SK-N-SH (cell line): ENCODE measurements at regions not wholly inside any gene's neighbourhood (a gene's known extent, or its start where the extent isn't known, plus 50 kb on each side); places are given as distances from the start of the nearest gene placed in this dataset.
A peak's percentile ranks its signal among the peaks of the same experiment; 100 is the strongest.

Experiments
- CTCF ChIA-PET: fragments of 300-600, 350-600 bp; formaldehyde crosslinking; extraction: SDS; loops from one replicate; lab custom pipeline; 2021; lab: Yijun Ruan, JAX
- POLR2A ChIA-PET: fragments of 350-600 bp; sonication (Branson Sonifier 250); formaldehyde crosslinking; extraction: SDS; loops from one replicate; lab custom pipeline; 2020; ENCODE audit warnings: antibody characterized with exemption, inconsistent platforms; lab: Yijun Ruan, JAX
- DNase-seq: peaks from one replicate; pipeline ENCODE4 v3.0.0; 2012
- H2AFZ ChIP-seq: fragments of 200-600 bp; sonication (generic); 2 replicates; pipeline ENCODE4 v1.8.1; 2016; ENCODE audit warnings: antibody characterized with exemption, mild to moderate bottlenecking, low read depth
- H3F3A ChIP-seq: fragments of 200-600 bp; sonication (generic); replicated peaks from 2 replicates; pipeline ENCODE3; 2016; ENCODE audit warnings: antibody characterized with exemption, mild to moderate bottlenecking; ENCODE audit not compliant: insufficient read depth
- H3K27ac ChIP-seq, 2 experiments: fragments of 200-500 bp in 1 of 2; fragments of 200-600 bp in 1 of 2; sonication (Bioruptor generic) in 1 of 2; sonication (generic), shearing (Covaris generic) in 1 of 2; 2 replicates each; pipeline versions ENCODE4 v1.5.1 to v1.6.1; 2014 to 2016; ENCODE audit warnings: low read depth in 2 of 2, inconsistent platforms in 1 of 2, low read length in 1 of 2, mild to moderate bottlenecking in 1 of 2, mixed read lengths in 1 of 2
- H3K27me3 ChIP-seq: fragments of 200-600 bp; sonication (generic), shearing (Covaris generic); 2 replicates; pipeline ENCODE4 v1.6.1; 2016; ENCODE audit warnings: mixed run types; ENCODE audit not compliant: insufficient read depth
- H3K36me3 ChIP-seq, 2 experiments: fragments of 200-500 bp in 1 of 2; fragments of 200-600 bp in 1 of 2; sonication (Bioruptor generic) in 1 of 2; sonication (generic) in 1 of 2; replicated peaks in 1 of 2; 2 replicates each; pipeline versions ENCODE3 to v1.5.1; 2014 to 2016; ENCODE audit warnings: low read length in 1 of 2, mild to moderate bottlenecking in 1 of 2; ENCODE audit not compliant: insufficient read depth in 2 of 2, control insufficient read depth in 1 of 2
- H3K4me1 ChIP-seq, 2 experiments: fragments of 200-500 bp in 1 of 2; fragments of 200-600 bp in 1 of 2; sonication (Bioruptor generic) in 1 of 2; sonication (generic), shearing (Covaris generic) in 1 of 2; 2 replicates each; pipeline versions ENCODE4 v1.5.1 to v1.6.1; 2014 to 2016; ENCODE audit warnings: low read depth in 1 of 2, low read length in 1 of 2, mixed run types in 1 of 2; ENCODE audit not compliant: insufficient read depth in 2 of 2, control insufficient read depth in 1 of 2
- H3K4me2 ChIP-seq: fragments of 200-600 bp; sonication (generic), shearing (Covaris generic); 2 replicates; pipeline ENCODE4 v1.6.1; 2017; ENCODE audit warnings: mixed run types
- H3K4me3 ChIP-seq, 2 experiments: fragments of 200-500 bp in 1 of 2; fragments of 200-600 bp in 1 of 2; sonication (Bioruptor generic) in 1 of 2; sonication (generic), shearing (Covaris generic) in 1 of 2; 2 replicates each; pipeline versions ENCODE4 v1.5.1 to v1.8.1; 2014 to 2016; ENCODE audit warnings: low read depth in 2 of 2, inconsistent platforms in 1 of 2, low read length in 1 of 2, mild to moderate bottlenecking in 1 of 2, mixed read lengths in 1 of 2, moderate library complexity in 1 of 2
- H3K79me2 ChIP-seq: fragments of 200-600 bp; sonication (generic); 2 replicates; pipeline ENCODE4 v1.8.1; 2017; ENCODE audit warnings: mild to moderate bottlenecking; ENCODE audit not compliant: insufficient read depth
- H3K9ac ChIP-seq: fragments of 200-600 bp; sonication (generic); 2 replicates; pipeline ENCODE4 v1.6.1; 2017; ENCODE audit warnings: mixed run types
- H3K9me2 ChIP-seq: fragments of 200-600 bp; sonication (generic); 2 replicates; pipeline ENCODE4 v1.6.1; 2017; ENCODE audit warnings: mixed run types
- H3K9me3 ChIP-seq: fragments of 200-600 bp; sonication (generic); 2 replicates; pipeline ENCODE4 v1.6.1; 2017; ENCODE audit warnings: mixed run types, mild to moderate bottlenecking, moderate library complexity
- H4K20me1 ChIP-seq: fragments of 200-600 bp; sonication (generic); 2 replicates; pipeline ENCODE4 v1.6.1; 2017; ENCODE audit warnings: mild to moderate bottlenecking, mixed run types; ENCODE audit not compliant: insufficient read depth
- CHD2 ChIP-seq: fragments of 150-350 bp; IDR thresholded peaks from 2 replicates; pipeline ENCODE4 v1.6.1; 2018; ENCODE audit warnings: low read length; ENCODE audit not compliant: partially characterized antibody
- FOSL2 ChIP-seq: IDR thresholded peaks from 2 replicates; pipeline ENCODE4 v1.4.0; 2012; ENCODE audit warnings: low read depth, mild to moderate bottlenecking, moderate library complexity, borderline replicate concordance
- GABPA ChIP-seq: IDR thresholded peaks from 2 replicates; pipeline ENCODE4 v1.4.0; 2012; ENCODE audit warnings: low read depth, mild to moderate bottlenecking
- MEF2A ChIP-seq: IDR thresholded peaks from 2 replicates; pipeline ENCODE4 v1.4.0; 2012; ENCODE audit warnings: low read depth, borderline replicate concordance
- MXI1 ChIP-seq: IDR thresholded peaks from 2 replicates; pipeline ENCODE4 v1.6.1; 2012; ENCODE audit warnings: mild to moderate bottlenecking, low read depth, low read length, improper control_type of control experiment
- NFIC ChIP-seq: IDR thresholded peaks from 2 replicates; pipeline ENCODE4 v1.4.0; 2012; ENCODE audit warnings: borderline replicate concordance
- POLR2AphosphoS5 ChIP-seq: IDR thresholded peaks from 2 replicates; pipeline ENCODE4 v1.6.1; 2012; ENCODE audit warnings: low read depth, low read length
- RFX5 ChIP-seq: IDR thresholded peaks from 2 replicates; pipeline ENCODE4 v1.6.1; 2012; ENCODE audit warnings: mild to moderate bottlenecking, improper control_type of control experiment, low read length
- SIN3A ChIP-seq: IDR thresholded peaks from 2 replicates; pipeline ENCODE4 v1.6.1; 2012; ENCODE audit warnings: low read depth, mild to moderate bottlenecking, low read length, moderate library complexity, borderline replicate concordance
- SMC3 ChIP-seq: IDR thresholded peaks from 2 replicates; pipeline ENCODE4 v1.6.1; 2012; ENCODE audit warnings: low read depth, low read length, improper control_type of control experiment
- TCF12 ChIP-seq: IDR thresholded peaks from 2 replicates; pipeline ENCODE4 v1.4.0; 2012
- YY1 ChIP-seq: IDR thresholded peaks from 2 replicates; pipeline ENCODE4 v1.4.0; 2012; ENCODE audit warnings: low read depth, mild to moderate bottlenecking
- WGBS: methylation state at CpG from one replicate; pipeline ENCODE4 v1.1.6; 2017; ENCODE audit warnings: low lambda C conversion rate; 5-methylcytosine and 5-hydroxymethylcytosine counted together
- TF ChIP-seq, protein P1 (sequence below): IDR thresholded peaks from 2 replicates; pipeline ENCODE4 v1.6.1; 2012; ENCODE audit warnings: mild to moderate bottlenecking, low read depth, low read length, moderate library complexity
- TF ChIP-seq, protein P2 (sequence below): IDR thresholded peaks from 2 replicates; pipeline ENCODE4 v1.4.0; 2012; ENCODE audit warnings: low read depth, borderline replicate concordance
- TF ChIP-seq, protein P3 (sequence below): fragments of 150-350 bp; IDR thresholded peaks from 2 replicates; pipeline ENCODE4 v1.6.1; 2017; ENCODE audit warnings: antibody characterized with exemption, low read length, low read depth, borderline replicate concordance
- TF ChIP-seq, protein P4 (sequence below): IDR thresholded peaks from 2 replicates; pipeline ENCODE4 v1.4.0; 2012; ENCODE audit warnings: low read depth, borderline replicate concordance
- TF ChIP-seq, protein P5 (sequence below): fragments of 150-350 bp; IDR thresholded peaks from 2 replicates; pipeline ENCODE4 v1.6.1; 2016; ENCODE audit warnings: mild to moderate bottlenecking, low read depth, low read length

DNA sequence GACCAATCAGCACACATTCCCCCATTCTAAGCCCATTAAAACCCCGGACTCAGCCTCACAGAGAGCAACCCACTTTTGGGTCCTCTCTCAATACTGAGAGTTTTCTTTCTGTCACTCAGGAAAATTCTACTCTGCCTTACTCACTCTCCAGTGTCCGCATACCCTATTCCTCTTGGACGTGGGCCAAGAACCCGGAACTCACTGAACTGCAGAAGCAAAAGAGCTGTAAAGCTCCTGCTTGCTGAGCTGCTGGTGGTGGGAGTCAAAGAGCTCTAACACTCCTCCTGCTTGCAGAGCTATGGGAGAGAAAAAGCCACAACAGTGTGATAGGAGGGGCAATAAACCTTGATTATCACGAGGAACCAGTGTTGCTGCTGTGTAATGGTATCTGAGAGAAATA, 386.9 kb downstream of the POM121L12 start:
- Histone ChIP-seq H3K27me3 (no peaks in the 10 kb centered on the region), H3K4me3 (no peak overlapping the region; a peak in 1 of 4 replicates), H3K9me3 (0 out of 2 replicates have a peak, but pooled peaks cover 4% of the 10 kb centered on the region), H3K4me2 (no peak overlapping the region), H3K36me3 (no peaks in the 10 kb centered on the region), H3K27ac (peak overlapping the region in 1 of 2 experiments; percentile 25; a peak in 1 of 4 replicates), H3F3A (no peaks in the 10 kb centered on the region), H3K9ac (no peak overlapping the region), H3K9me2 (no peaks in the 10 kb centered on the region), H2AFZ (no peak overlapping the region), H4K20me1 (no peaks in the 10 kb centered on the region), H3K79me2 (no peaks in the 10 kb centered on the region), H3K4me1 (peaks cover 0 to 13% of the 10 kb centered on the region in 2 experiments; a peak in 1 of 4 replicates)
- TF ChIP-seq GABPA, result no peak
- TF ChIP-seq MEF2A, result no peak
- TF ChIP-seq, protein P1, sequence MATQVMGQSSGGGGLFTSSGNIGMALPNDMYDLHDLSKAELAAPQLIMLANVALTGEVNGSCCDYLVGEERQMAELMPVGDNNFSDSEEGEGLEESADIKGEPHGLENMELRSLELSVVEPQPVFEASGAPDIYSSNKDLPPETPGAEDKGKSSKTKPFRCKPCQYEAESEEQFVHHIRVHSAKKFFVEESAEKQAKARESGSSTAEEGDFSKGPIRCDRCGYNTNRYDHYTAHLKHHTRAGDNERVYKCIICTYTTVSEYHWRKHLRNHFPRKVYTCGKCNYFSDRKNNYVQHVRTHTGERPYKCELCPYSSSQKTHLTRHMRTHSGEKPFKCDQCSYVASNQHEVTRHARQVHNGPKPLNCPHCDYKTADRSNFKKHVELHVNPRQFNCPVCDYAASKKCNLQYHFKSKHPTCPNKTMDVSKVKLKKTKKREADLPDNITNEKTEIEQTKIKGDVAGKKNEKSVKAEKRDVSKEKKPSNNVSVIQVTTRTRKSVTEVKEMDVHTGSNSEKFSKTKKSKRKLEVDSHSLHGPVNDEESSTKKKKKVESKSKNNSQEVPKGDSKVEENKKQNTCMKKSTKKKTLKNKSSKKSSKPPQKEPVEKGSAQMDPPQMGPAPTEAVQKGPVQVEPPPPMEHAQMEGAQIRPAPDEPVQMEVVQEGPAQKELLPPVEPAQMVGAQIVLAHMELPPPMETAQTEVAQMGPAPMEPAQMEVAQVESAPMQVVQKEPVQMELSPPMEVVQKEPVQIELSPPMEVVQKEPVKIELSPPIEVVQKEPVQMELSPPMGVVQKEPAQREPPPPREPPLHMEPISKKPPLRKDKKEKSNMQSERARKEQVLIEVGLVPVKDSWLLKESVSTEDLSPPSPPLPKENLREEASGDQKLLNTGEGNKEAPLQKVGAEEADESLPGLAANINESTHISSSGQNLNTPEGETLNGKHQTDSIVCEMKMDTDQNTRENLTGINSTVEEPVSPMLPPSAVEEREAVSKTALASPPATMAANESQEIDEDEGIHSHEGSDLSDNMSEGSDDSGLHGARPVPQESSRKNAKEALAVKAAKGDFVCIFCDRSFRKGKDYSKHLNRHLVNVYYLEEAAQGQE, result no peak
- TF ChIP-seq CHD2, result no peak
- TF ChIP-seq YY1, result no peak
- no peak for TF ChIP-seq TCF12
- TF ChIP-seq NFIC, result no peak
- TF ChIP-seq SMC3, result no peak
- no peak for TF ChIP-seq FOSL2
- TF ChIP-seq MXI1, result no peak
- TF ChIP-seq, protein P2, sequence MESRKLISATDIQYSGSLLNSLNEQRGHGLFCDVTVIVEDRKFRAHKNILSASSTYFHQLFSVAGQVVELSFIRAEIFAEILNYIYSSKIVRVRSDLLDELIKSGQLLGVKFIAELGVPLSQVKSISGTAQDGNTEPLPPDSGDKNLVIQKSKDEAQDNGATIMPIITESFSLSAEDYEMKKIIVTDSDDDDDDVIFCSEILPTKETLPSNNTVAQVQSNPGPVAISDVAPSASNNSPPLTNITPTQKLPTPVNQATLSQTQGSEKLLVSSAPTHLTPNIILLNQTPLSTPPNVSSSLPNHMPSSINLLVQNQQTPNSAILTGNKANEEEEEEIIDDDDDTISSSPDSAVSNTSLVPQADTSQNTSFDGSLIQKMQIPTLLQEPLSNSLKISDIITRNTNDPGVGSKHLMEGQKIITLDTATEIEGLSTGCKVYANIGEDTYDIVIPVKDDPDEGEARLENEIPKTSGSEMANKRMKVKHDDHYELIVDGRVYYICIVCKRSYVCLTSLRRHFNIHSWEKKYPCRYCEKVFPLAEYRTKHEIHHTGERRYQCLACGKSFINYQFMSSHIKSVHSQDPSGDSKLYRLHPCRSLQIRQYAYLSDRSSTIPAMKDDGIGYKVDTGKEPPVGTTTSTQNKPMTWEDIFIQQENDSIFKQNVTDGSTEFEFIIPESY, result no peak
- CTCF ChIA-PET, result no interaction called here
- DNase-seq, result no peak
- WGBS, result 19% methylated on average over 5 of the region's 5 CpGs
- POLR2A ChIA-PET, result no interaction called here

DNA sequence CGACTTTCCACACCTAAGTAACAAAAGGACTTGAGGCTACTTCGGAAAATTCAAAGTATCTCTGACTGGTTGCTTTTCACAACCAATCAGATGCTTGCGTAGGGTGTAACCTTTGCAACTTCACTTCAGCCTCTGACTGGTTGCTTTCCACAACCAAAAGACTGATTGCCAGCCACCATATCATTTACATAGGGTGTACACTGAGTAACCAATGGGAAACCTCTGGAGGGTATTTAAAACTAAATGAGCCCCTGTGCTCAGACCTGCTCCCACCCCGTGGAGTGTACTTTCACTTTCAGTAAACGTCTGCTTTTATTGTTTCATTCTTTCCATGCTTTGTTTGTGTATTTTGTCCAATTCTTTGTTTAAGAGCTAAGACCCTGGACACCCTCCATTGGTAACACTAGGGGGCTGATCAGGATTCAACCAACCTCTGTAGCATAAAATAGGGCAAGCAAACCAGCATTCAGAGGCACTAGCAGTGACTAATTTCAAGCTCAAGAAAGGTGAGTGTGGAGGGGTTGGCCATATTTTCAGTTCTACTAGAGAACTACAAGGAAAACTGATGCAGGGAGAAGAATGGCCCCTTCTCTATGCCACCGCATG, 390.8 kb downstream of the POM121L12 start:
- no peaks in the 10 kb centered on the region for H3K36me3 ChIP-seq
- H3K4me2 ChIP-seq, result no peak overlapping the region
- TF ChIP-seq, protein P3, sequence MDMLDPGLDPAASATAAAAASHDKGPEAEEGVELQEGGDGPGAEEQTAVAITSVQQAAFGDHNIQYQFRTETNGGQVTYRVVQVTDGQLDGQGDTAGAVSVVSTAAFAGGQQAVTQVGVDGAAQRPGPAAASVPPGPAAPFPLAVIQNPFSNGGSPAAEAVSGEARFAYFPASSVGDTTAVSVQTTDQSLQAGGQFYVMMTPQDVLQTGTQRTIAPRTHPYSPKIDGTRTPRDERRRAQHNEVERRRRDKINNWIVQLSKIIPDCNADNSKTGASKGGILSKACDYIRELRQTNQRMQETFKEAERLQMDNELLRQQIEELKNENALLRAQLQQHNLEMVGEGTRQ, result no peak
- TF ChIP-seq MEF2A (no peak), SIN3A (no peak), RFX5 (no peak), YY1 (no peak), POLR2AphosphoS5 (no peak)
- TF ChIP-seq, protein P4, sequence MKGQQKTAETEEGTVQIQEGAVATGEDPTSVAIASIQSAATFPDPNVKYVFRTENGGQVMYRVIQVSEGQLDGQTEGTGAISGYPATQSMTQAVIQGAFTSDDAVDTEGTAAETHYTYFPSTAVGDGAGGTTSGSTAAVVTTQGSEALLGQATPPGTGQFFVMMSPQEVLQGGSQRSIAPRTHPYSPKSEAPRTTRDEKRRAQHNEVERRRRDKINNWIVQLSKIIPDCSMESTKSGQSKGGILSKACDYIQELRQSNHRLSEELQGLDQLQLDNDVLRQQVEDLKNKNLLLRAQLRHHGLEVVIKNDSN, result no peak
- TF ChIP-seq, protein P5, sequence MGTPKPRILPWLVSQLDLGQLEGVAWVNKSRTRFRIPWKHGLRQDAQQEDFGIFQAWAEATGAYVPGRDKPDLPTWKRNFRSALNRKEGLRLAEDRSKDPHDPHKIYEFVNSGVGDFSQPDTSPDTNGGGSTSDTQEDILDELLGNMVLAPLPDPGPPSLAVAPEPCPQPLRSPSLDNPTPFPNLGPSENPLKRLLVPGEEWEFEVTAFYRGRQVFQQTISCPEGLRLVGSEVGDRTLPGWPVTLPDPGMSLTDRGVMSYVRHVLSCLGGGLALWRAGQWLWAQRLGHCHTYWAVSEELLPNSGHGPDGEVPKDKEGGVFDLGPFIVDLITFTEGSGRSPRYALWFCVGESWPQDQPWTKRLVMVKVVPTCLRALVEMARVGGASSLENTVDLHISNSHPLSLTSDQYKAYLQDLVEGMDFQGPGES, result no peak
- TF ChIP-seq, all 33 proteins: peak for 0
- WGBS, result 34% methylated on average over 6 of the region's 6 CpGs
- H2AFZ ChIP-seq, result no peak overlapping the region
- no peak overlapping the region for H3K4me3 ChIP-seq
- no peaks in the 10 kb centered on the region for H3F3A ChIP-seq
- H3K27ac ChIP-seq, result no peak overlapping the region
- no peaks in the 10 kb centered on the region for H3K79me2 ChIP-seq
- H3K27me3 ChIP-seq, result no peaks in the 10 kb centered on the region
- peaks cover 0 to 8% of the 10 kb centered on the region in 2 experiments; a peak in 1 of 4 replicates for H3K4me1 ChIP-seq
- peaks cover 3% of the 10 kb centered on the region; the same call in 1 of the 2 replicates for H3K9me2 ChIP-seq
- ChIA-PET POLR2A (no interaction called here), CTCF (no interaction called here)
- peaks cover 4% of the 10 kb centered on the region; the same call in 1 of the 2 replicates for H3K9me3 ChIP-seq
- no peak overlapping the region for H3K9ac ChIP-seq
- no peak for DNase-seq
- no peaks in the 10 kb centered on the region; the same call in 1 of the 2 replicates for H4K20me1 ChIP-seq
